Right renal pelvis (tissue), 4 donors: ENCODE measurements at regions not wholly inside any gene's neighbourhood (a gene's known extent, or its start where the extent isn't known, plus 50 kb on each side); places are given as distances from the start of the nearest gene placed in this dataset.

Experiments
- DNase-seq, 4 donors: peaks; one replicate each; pipeline ENCODE4 v3.0.0-alpha.2; 2013; ENCODE audit warnings: low read depth in 4 of 4, low spot score in 3 of 4, missing footprints in 1 of 4

GRCh38 chr1:217224201-217224600, 406.7 kb downstream of the GPATCH2 start:
- no peak for DNase-seq

GRCh38 chr1:217214551-217214950, 416.3 kb downstream of the GPATCH2 start:
- DNase-seq: no peak

GRCh38 chr1:217211486-217211885, 419.4 kb downstream of the GPATCH2 start:
- no peak for DNase-seq

GRCh38 chr1:217205578-217205977, 425.3 kb downstream of the GPATCH2 start:
- DNase-seq: no peak

- no peak for DNase-seq
Measured at GRCh38 chr1:217196616-217197015, 434.3 kb downstream of the GPATCH2 start.

- DNase-seq: no peak
Measured at GRCh38 chr1:217193151-217193550, 437.7 kb downstream of the GPATCH2 start.

GRCh38 chr1:217191441-217191840, 439.4 kb downstream of the GPATCH2 start:
- DNase-seq: no peak

- no peak for DNase-seq
Measured at GRCh38 chr1:217190359-217190758, 440.5 kb downstream of the GPATCH2 start.

GRCh38 chr1:217189362-217189761, 441.5 kb downstream of the GPATCH2 start:
- no peak for DNase-seq

- DNase-seq: no peak
Measured at GRCh38 chr1:217188280-217189237, 442.3 kb downstream of the GPATCH2 start.

GRCh38 chr1:217186664-217187063, 444.2 kb downstream of the GPATCH2 start:
- DNase-seq: no peak

GRCh38 chr1:217184854-217185253, 446.0 kb downstream of the GPATCH2 start:
- no peak for DNase-seq

- DNase-seq: no peak
Measured at GRCh38 chr1:217182992-217183391, 447.9 kb downstream of the GPATCH2 start.

GRCh38 chr1:217181756-217182155, 449.1 kb downstream of the GPATCH2 start:
- DNase-seq: no peak

- no peak for DNase-seq
Measured at GRCh38 chr1:217181176-217181746, 449.6 kb downstream of the GPATCH2 start.

- no peak for DNase-seq
Measured at GRCh38 chr1:217180443-217180842, 450.4 kb downstream of the GPATCH2 start.

- no peak for DNase-seq
Measured at GRCh38 chr1:217164403-217164802, 441.2 kb upstream of the ESRRG start.

- no peak for DNase-seq
Measured at GRCh38 chr1:217153361-217153760, 430.1 kb upstream of the ESRRG start.

GRCh38 chr1:217150366-217150765, 427.1 kb upstream of the ESRRG start:
- DNase-seq: no peak

- DNase-seq: no peak
Measured at GRCh38 chr1:217149791-217150190, 426.6 kb upstream of the ESRRG start.

GRCh38 chr1:217141711-217142110, 418.5 kb upstream of the ESRRG start:
- DNase-seq: no peak
